ENCODE measurements at regions not wholly inside any gene's neighbourhood (a gene's known extent, or its start where the extent isn't known, plus 50 kb on each side); places are given as distances from the start of the nearest gene placed in this dataset.

GRCh38 chr4:177860171-177860570 is 417.9 kb upstream of the AGA start:
- intact Hi-C loops (cut with micrococcal nuclease; ENCODE audit: unreplicated experiment), result no loop called here
- Histone ChIP-seq H3K27me3 (ENCODE audit: control insufficient read depth in 1 of 2, insufficient read depth in 2 of 2, low read length in 2 of 2) (no peaks in the 10 kb centered on the region), H3K4me1 (ENCODE audit: insufficient read depth, low read length) (no peaks in the 10 kb centered on the region), H3K79me2 (ENCODE audit: insufficient read depth, low read length) (no peaks in the 10 kb centered on the region), H3K9me3 (ENCODE audit: low read length) (no peaks in the 10 kb centered on the region; the same call in 1 of the 2 replicates), H3K4me2 (ENCODE audit: low read depth, low read length) (no peak overlapping the region), H3K27ac (ENCODE audit: extremely low read length, insufficient read depth, low read length) (no peak overlapping the region), H2AFZ (ENCODE audit: low read length) (no peak overlapping the region), H3K4me3 (replicated peaks in 1 of 3; ENCODE audit: insufficient read depth in 1 of 3, low read depth in 2 of 3, low read length in 3 of 3) (no peak overlapping the region), H4K20me1 (ENCODE audit: insufficient read depth, low read length) (no peaks in the 10 kb centered on the region), H3K9ac (ENCODE audit: insufficient read depth, low read depth, low read length) (no peak overlapping the region), H3K36me3 (replicated peaks in 1 of 2; ENCODE audit: control insufficient read depth in 1 of 2, insufficient read depth in 2 of 2, low read length in 2 of 2) (no peaks in the 10 kb centered on the region)
- in situ Hi-C loops (cut with HindIII; ENCODE audit: extremely low pct_ligation_motif_present, low pct_unique_long_range_greater_than_20kb), result no loop called here
- TF ChIP-seq, protein P1, sequence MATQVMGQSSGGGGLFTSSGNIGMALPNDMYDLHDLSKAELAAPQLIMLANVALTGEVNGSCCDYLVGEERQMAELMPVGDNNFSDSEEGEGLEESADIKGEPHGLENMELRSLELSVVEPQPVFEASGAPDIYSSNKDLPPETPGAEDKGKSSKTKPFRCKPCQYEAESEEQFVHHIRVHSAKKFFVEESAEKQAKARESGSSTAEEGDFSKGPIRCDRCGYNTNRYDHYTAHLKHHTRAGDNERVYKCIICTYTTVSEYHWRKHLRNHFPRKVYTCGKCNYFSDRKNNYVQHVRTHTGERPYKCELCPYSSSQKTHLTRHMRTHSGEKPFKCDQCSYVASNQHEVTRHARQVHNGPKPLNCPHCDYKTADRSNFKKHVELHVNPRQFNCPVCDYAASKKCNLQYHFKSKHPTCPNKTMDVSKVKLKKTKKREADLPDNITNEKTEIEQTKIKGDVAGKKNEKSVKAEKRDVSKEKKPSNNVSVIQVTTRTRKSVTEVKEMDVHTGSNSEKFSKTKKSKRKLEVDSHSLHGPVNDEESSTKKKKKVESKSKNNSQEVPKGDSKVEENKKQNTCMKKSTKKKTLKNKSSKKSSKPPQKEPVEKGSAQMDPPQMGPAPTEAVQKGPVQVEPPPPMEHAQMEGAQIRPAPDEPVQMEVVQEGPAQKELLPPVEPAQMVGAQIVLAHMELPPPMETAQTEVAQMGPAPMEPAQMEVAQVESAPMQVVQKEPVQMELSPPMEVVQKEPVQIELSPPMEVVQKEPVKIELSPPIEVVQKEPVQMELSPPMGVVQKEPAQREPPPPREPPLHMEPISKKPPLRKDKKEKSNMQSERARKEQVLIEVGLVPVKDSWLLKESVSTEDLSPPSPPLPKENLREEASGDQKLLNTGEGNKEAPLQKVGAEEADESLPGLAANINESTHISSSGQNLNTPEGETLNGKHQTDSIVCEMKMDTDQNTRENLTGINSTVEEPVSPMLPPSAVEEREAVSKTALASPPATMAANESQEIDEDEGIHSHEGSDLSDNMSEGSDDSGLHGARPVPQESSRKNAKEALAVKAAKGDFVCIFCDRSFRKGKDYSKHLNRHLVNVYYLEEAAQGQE (IDR thresholded peaks at IDR 0.05; ENCODE audit: borderline replicate concordance in 1 of 2, low read depth in 1 of 2, low read length in 2 of 2), result no peak
- TF ChIP-seq MED1 (CRISPR knock-in tag; IDR thresholded peaks at IDR 0.05) (no peak), E2F2 (CRISPR knock-in tag; IDR thresholded peaks at IDR 0.05; ENCODE audit: borderline replicate concordance) (no peak), TSC22D2 (CRISPR knock-in tag; IDR thresholded peaks at IDR 0.05; ENCODE audit: borderline replicate concordance) (no peak), ZNF274 (CRISPR knock-in tag; IDR thresholded peaks at IDR 0.05) (no peak), DNMT1 (CRISPR knock-in tag; IDR thresholded peaks at IDR 0.05) (no peak), HOXA9 (CRISPR knock-in tag; IDR thresholded peaks at IDR 0.05; ENCODE audit: borderline replicate concordance) (no peak)
- CTCF ChIA-PET (ENCODE audit: low intra/inter-chr PET ratio, low total read pairs), result no interaction called here
- POLR2A ChIA-PET, result no interaction called here
- BruUV-seq (replicated peaks), result no TSS peak
- FAIRE-seq (no peak), ATAC-seq (no peak), DNase-seq (ENCODE audit: low spot score) (no peak)

Data from HepG2 (cell line).